ENCODE measurements at regions not wholly inside any gene's neighbourhood (a gene's known extent, or its start where the extent isn't known, plus 50 kb on each side); places are given as distances from the start of the nearest gene placed in this dataset.

DNA sequence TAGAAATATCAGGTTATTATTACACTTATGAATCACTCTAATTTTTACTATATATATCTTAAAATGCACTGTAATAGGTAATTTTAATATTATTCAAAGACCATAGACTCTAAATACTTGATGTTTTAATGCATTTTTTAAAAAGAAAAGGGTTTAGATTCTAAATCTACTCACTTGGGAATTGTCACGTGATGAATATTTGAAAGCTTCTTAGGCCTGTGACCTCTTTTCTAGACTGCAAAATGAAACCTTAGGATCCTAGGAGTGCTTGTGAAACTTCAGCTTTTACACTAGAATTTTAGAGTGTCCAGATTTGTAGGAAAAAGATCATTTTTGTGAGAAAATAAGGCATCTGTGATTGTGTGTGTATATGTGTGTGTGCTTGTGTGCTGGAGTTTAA, 318.0 kb downstream of the HTR1B start:
- CTCF ChIA-PET = no interaction called here
- TF ChIP-seq, protein P1, sequence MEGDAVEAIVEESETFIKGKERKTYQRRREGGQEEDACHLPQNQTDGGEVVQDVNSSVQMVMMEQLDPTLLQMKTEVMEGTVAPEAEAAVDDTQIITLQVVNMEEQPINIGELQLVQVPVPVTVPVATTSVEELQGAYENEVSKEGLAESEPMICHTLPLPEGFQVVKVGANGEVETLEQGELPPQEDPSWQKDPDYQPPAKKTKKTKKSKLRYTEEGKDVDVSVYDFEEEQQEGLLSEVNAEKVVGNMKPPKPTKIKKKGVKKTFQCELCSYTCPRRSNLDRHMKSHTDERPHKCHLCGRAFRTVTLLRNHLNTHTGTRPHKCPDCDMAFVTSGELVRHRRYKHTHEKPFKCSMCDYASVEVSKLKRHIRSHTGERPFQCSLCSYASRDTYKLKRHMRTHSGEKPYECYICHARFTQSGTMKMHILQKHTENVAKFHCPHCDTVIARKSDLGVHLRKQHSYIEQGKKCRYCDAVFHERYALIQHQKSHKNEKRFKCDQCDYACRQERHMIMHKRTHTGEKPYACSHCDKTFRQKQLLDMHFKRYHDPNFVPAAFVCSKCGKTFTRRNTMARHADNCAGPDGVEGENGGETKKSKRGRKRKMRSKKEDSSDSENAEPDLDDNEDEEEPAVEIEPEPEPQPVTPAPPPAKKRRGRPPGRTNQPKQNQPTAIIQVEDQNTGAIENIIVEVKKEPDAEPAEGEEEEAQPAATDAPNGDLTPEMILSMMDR (IDR thresholded peaks at IDR 0.05; ENCODE audit: control extremely low read depth, extremely low read depth, low read depth, missing control alignments) = no peak
- DNase-seq (ENCODE audit: extremely low spot score) = no peak
- POLR2A ChIA-PET = no interaction called here

DNA sequence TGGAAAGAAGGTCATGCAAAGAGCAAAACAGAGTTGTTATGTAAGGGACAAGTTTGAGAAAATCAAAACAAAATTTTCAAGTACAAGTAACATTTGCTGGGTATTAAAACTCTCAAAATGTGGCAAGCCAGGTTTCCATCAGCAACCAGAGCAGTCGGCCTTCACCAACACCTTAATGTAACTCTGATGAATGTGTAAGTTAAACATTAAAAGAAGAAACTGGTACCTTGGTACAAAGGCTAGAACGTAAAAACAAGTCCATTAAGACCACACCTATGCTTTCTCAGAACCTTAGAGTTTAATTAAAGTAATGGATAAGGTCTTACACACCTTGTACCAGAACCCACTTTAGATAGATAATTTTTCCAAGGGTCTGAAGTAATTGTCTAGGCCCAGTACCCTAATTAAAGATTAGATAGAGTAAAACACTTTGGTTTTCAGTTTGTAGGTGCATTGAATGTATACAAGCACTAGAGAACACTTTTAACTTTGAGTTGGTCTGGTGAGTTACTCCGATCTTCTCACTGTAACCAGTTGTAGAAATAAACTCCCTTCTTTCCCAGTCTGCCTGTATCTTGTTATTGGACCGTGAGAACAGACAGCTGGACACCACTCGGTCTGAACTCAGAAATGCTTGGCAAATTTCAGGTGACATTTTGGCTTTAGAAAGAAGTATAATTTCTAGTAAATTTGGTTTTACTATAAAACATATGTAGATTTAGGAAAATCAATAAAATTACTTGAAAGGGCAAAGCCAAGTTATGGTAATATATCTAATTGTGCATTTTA, 319.4 kb downstream of the HTR1B start:
- ChIA-PET CTCF (no interaction called here), POLR2A (no interaction called here)
- no peak for DNase-seq (ENCODE audit: extremely low spot score)
- TF ChIP-seq, protein P1 (IDR thresholded peaks at IDR 0.05; ENCODE audit: control extremely low read depth, extremely low read depth, low read depth, missing control alignments) = no peak

DNA sequence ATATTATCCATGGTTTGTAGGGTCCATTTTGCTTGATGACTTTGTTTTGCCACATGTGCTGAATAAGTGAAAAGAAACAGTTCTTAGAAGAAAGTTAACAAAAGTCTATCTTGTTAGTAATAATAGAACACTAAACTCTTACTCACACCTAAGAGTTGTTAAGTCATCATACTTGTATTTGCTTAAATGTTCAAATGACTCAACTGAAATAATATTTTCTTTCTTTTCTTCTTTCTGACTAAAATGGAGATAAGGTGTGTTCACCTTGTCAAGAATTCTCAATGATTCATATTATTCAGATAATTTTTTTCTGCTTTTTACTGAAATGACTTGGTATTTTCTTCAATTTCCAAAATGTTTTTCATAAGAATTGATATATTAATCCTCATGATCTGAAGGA, 327.2 kb downstream of the HTR1B start:
- POLR2A ChIA-PET = no interaction called here
- no peak for DNase-seq (ENCODE audit: extremely low spot score)
- CTCF ChIA-PET = no interaction called here
- TF ChIP-seq, protein P1 (IDR thresholded peaks at IDR 0.05; ENCODE audit: control extremely low read depth, extremely low read depth, low read depth, missing control alignments) = no peak

DNA sequence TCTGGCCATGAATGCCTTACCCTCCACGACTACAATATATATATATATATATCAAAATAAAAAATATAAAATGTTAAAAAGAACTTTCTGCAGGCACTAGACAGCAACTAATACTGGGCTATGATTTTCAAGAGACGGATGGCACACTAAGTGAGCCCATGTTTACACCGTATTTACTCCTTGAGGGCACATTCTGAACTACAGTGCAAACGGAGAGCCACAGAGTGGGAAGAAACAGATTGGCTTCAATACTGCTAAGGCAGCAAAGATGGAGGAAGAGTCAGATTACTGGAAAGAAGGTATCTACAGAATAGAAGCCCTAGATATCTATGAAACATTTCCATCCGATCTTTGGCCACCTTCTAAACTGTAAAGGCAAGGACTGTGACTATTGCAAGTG, 330.3 kb downstream of the HTR1B start:
- TF ChIP-seq, protein P1 (IDR thresholded peaks at IDR 0.05; ENCODE audit: control extremely low read depth, extremely low read depth, low read depth, missing control alignments) = no peak
- no peak for DNase-seq (ENCODE audit: extremely low spot score)
- POLR2A ChIA-PET = no interaction called here
- CTCF ChIA-PET = interaction anchor here (1.4 kb wide), 1 partner anchor 16 kb away, joined by 3 read pairs; no protein-coding TSS in a partner anchor

DNA sequence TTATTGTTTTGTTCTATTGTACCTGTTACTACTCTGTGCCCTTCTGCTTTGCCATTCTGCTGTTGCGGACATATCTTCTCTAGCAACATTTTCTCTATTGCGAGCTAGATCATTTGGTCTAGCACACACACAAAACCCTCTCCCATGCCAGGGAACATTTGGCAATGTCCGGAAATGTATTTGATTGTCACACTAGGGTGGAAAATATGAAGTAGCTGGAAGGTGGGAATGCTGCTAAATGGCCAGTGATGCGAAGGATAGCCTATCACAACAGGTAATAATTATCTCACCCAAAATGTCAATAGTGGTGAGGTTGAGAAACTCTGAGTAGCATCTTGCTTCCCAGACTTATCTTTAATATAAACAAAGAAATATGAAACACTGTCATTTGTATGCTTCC, 331.9 kb downstream of the HTR1B start:
- ChIA-PET POLR2A (no interaction called here), CTCF (no interaction called here)
- no peak for DNase-seq (ENCODE audit: extremely low spot score)
- TF ChIP-seq, protein P1 (IDR thresholded peaks at IDR 0.05; ENCODE audit: control extremely low read depth, extremely low read depth, low read depth, missing control alignments) = no peak

DNA sequence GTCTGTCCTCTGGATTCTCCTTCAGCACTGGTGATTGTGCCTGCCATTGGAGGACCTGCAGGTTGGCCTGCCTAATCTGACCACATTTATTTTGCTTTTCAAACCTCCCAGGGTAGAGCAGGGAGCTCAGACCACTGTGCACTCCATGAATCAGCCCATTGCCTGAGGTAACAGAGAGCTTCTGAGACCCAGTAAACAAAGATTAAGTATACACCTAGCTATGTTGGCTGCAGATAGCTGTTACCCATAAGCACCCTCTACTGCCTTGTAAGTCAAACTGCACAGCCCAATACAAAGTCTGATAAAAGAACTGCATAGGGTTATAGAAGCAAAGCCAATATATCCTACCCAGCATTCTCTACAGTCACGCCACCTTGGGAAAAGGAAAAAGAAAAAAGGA, 338.7 kb downstream of the HTR1B start:
- ChIA-PET POLR2A (no interaction called here), CTCF (no interaction called here)
- no peak for DNase-seq (ENCODE audit: extremely low spot score)
- TF ChIP-seq, protein P1 (IDR thresholded peaks at IDR 0.05; ENCODE audit: control extremely low read depth, extremely low read depth, low read depth, missing control alignments) = no peak
